Mesenchymal stem cell (in vitro differentiated cells and primary cell): ENCODE measurements at regions not wholly inside any gene's neighbourhood (a gene's known extent, or its start where the extent isn't known, plus 50 kb on each side); places are given as distances from the start of the nearest gene placed in this dataset.

ENCODE experiments used
- DNase-seq: peaks from one replicate; pipeline ENCODE4 v3.0.0-alpha.2; 2013
- H2AFZ ChIP-seq: one replicate; pipeline ENCODE4 v1.6.1; 2013; ENCODE audit warnings: low read depth, mild to moderate bottlenecking, control low read depth, inconsistent platforms, low read length, moderate library complexity
- H2AK5ac ChIP-seq: 2 replicates; pipeline ENCODE4 v1.6.1; 2013; ENCODE audit warnings: low read length, moderate library complexity, mild to moderate bottlenecking, inconsistent platforms; ENCODE audit not compliant: severe bottlenecking
- H2BK120ac ChIP-seq: one replicate; pipeline ENCODE4 v1.6.1; 2013; ENCODE audit warnings: low read depth, mild to moderate bottlenecking, inconsistent platforms, low read length, moderate library complexity
- H2BK12ac ChIP-seq, 2 experiments: one replicate each; pipeline ENCODE4 v1.6.1; 2013; ENCODE audit warnings: inconsistent platforms in 2 of 2, low read length in 2 of 2, mild to moderate bottlenecking in 2 of 2, moderate library complexity in 2 of 2, control low read depth in 1 of 2
- H2BK15ac ChIP-seq: one replicate; pipeline ENCODE4 v1.6.1; 2013; ENCODE audit warnings: mild to moderate bottlenecking, low read depth, inconsistent platforms; ENCODE audit not compliant: poor library complexity, severe bottlenecking
- H2BK5ac ChIP-seq: 2 replicates; pipeline ENCODE4 v1.6.1; 2013; ENCODE audit warnings: low read depth, mild to moderate bottlenecking, low read length, control low read depth, inconsistent platforms; ENCODE audit not compliant: poor library complexity, severe bottlenecking
- H3K14ac ChIP-seq, 2 experiments: one replicate each; pipeline ENCODE4 v1.6.1; 2013; ENCODE audit warnings: inconsistent platforms in 2 of 2, low read length in 2 of 2, control low read depth in 1 of 2, mild to moderate bottlenecking in 1 of 2, moderate library complexity in 1 of 2
- H3K18ac ChIP-seq, 2 experiments: one replicate each; pipeline ENCODE4 v1.6.1; 2013; ENCODE audit warnings: inconsistent platforms in 2 of 2, low read length in 2 of 2, control low read depth in 1 of 2, low read depth in 1 of 2, mild to moderate bottlenecking in 1 of 2
- H3K23ac ChIP-seq, 2 experiments: one replicate each; pipeline ENCODE4 v1.6.1; 2013; ENCODE audit warnings: inconsistent platforms in 2 of 2, low read length in 2 of 2, mild to moderate bottlenecking in 2 of 2, moderate library complexity in 2 of 2, control low read depth in 1 of 2
- H3K27ac ChIP-seq: 2 replicates; pipeline ENCODE4 v1.5.1; 2013; ENCODE audit warnings: mild to moderate bottlenecking, moderate library complexity, low read length, control low read depth, inconsistent platforms; ENCODE audit not compliant: poor library complexity, severe bottlenecking
- H3K27me3 ChIP-seq, 2 experiments: 2 replicates each; pipeline versions ENCODE4 v1.6.1 to v1.7.0; 2013; ENCODE audit warnings: low read length in 2 of 2, mild to moderate bottlenecking in 2 of 2, moderate library complexity in 2 of 2, control low read depth in 1 of 2, inconsistent platforms in 1 of 2; ENCODE audit not compliant: control insufficient read depth in 1 of 2, insufficient read depth in 1 of 2
- H3K36me3 ChIP-seq, 2 experiments: 2 replicates each; pipeline versions ENCODE4 v1.6.1 to v1.7.0; 2013; ENCODE audit warnings: low read length in 2 of 2, control low read depth in 1 of 2, inconsistent platforms in 1 of 2, low read depth in 1 of 2, mild to moderate bottlenecking in 1 of 2; ENCODE audit not compliant: insufficient read depth in 2 of 2, control insufficient read depth in 1 of 2
- H3K4ac ChIP-seq, 2 experiments: one replicate each; pipeline ENCODE4 v1.6.1; 2013; ENCODE audit warnings: inconsistent platforms in 2 of 2, low read length in 2 of 2, mild to moderate bottlenecking in 2 of 2, moderate library complexity in 2 of 2, control low read depth in 1 of 2, low read depth in 1 of 2
- H3K4me1 ChIP-seq: 2 replicates; pipeline ENCODE4 v1.6.1; 2013; ENCODE audit warnings: low read depth, low read length, control low read depth; ENCODE audit not compliant: control insufficient read depth, insufficient read depth
- H3K4me2 ChIP-seq: 2 replicates; pipeline ENCODE4 v1.6.1; 2013; ENCODE audit warnings: low read length, mild to moderate bottlenecking, inconsistent platforms; ENCODE audit not compliant: poor library complexity, severe bottlenecking
- H3K4me3 ChIP-seq, 2 experiments: 2 replicates each; pipeline versions ENCODE4 v1.5.1 to v1.7.0; 2013; ENCODE audit warnings: low read length in 2 of 2, mild to moderate bottlenecking in 2 of 2, control low read depth in 1 of 2, low read depth in 1 of 2; ENCODE audit not compliant: insufficient read depth in 1 of 2
- H3K79me1 ChIP-seq: replicated peaks from 2 replicates; pipeline ENCODE4 v1.6.1; 2013; ENCODE audit warnings: mild to moderate bottlenecking, control low read depth, low read length, inconsistent platforms; ENCODE audit not compliant: poor library complexity, severe bottlenecking
- H3K9ac ChIP-seq: 2 replicates; pipeline ENCODE4 v1.7.0; 2013; ENCODE audit warnings: mild to moderate bottlenecking, low read length, moderate library complexity
- H3K9me3 ChIP-seq: 2 replicates; pipeline ENCODE4 v1.7.0; 2013; ENCODE audit warnings: mild to moderate bottlenecking, low read length; ENCODE audit not compliant: control insufficient read depth
- H4K8ac ChIP-seq: one replicate; pipeline ENCODE4 v1.6.1; 2013; ENCODE audit warnings: inconsistent platforms, mild to moderate bottlenecking, low read length, moderate library complexity
- H4K91ac ChIP-seq: one replicate; pipeline ENCODE4 v1.6.1; 2013; ENCODE audit warnings: mild to moderate bottlenecking, low read length, inconsistent platforms
- WGBS: methylation state at CpG from one replicate; pipeline ENCODE4 v1.1.7; 2013; ENCODE audit warnings: mixed read lengths; 5-methylcytosine and 5-hydroxymethylcytosine counted together

- no peak overlapping the region for H3K4ac ChIP-seq
- H3K18ac ChIP-seq: no peak overlapping the region
- H4K91ac ChIP-seq: no peak overlapping the region
- 55% methylated on average over 1 of the region's 2 CpGs for WGBS
- H3K9ac ChIP-seq: no peak overlapping the region
- no peak for DNase-seq
- no peaks in the 10 kb centered on the region for H3K9me3 ChIP-seq
- no peak overlapping the region for H2AK5ac ChIP-seq
- H2BK15ac ChIP-seq: no peak overlapping the region
- no peaks in the 10 kb centered on the region for H3K36me3 ChIP-seq
- peaks cover 0 to 59% of the 10 kb centered on the region in 2 experiments for H3K27me3 ChIP-seq
- H3K4me3 ChIP-seq: no peak overlapping the region
- H2AFZ ChIP-seq: no peak overlapping the region
- H3K14ac ChIP-seq: no peak overlapping the region
- H2BK5ac ChIP-seq: no peak overlapping the region
- H2BK12ac ChIP-seq: no peak overlapping the region
- H3K23ac ChIP-seq: no peak overlapping the region
- no peak overlapping the region for H2BK120ac ChIP-seq
- no peak overlapping the region for H4K8ac ChIP-seq
- no peaks in the 10 kb centered on the region for H3K79me1 ChIP-seq
- H3K4me1 ChIP-seq: no peaks in the 10 kb centered on the region
- H3K27ac ChIP-seq: no peak overlapping the region
- H3K4me2 ChIP-seq: no peak overlapping the region
Observed at GRCh38 chrX:110983024-110983423, 113.0 kb upstream of the PAK3 start.

DNA sequence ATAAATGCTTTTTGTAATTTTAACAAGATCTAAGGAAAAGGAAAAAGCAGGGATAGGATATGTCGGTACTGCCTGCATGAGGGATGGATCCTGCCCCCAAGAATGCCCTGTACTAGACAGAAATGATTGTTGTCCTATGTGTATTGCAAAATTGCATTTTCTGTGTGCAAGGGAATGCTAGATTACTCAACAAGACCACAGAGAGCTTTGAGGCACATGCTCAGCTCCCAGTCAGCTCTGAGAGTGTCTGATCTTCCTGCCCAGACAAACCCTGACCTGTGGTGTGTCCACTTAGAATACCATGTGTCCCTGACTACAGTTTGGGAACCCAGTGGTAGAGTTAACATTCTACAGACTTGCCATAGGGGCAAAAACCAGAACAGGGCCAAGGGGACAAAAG is 129.2 kb upstream of the PAK3 start:
- H3K14ac ChIP-seq: no peak overlapping the region
- no peak overlapping the region for H3K23ac ChIP-seq
- no peak overlapping the region for H3K18ac ChIP-seq
- no peak overlapping the region for H2BK5ac ChIP-seq
- no peak overlapping the region for H3K4ac ChIP-seq
- no peak overlapping the region for H2BK120ac ChIP-seq
- 86% methylated on average over 1 of the region's 1 CpG for WGBS
- H3K27me3 ChIP-seq: peaks cover 0 to 25% of the 10 kb centered on the region in 2 experiments
- H4K91ac ChIP-seq: no peak overlapping the region
- H3K9ac ChIP-seq: no peak overlapping the region
- H2BK15ac ChIP-seq: no peak overlapping the region
- no peaks in the 10 kb centered on the region for H3K4me1 ChIP-seq
- H4K8ac ChIP-seq: no peak overlapping the region
- no peak overlapping the region for H2BK12ac ChIP-seq
- H3K27ac ChIP-seq: no peak overlapping the region
- no peak overlapping the region for H3K4me3 ChIP-seq
- DNase-seq: peak; percentile 1
- H3K9me3 ChIP-seq: no peaks in the 10 kb centered on the region
- no peaks in the 10 kb centered on the region for H3K79me1 ChIP-seq
- no peak overlapping the region for H2AK5ac ChIP-seq
- H3K4me2 ChIP-seq: no peak overlapping the region
- H2AFZ ChIP-seq: no peak overlapping the region
- no peaks in the 10 kb centered on the region for H3K36me3 ChIP-seq

- Histone ChIP-seq H2AK5ac (no peak overlapping the region), H3K9me3 (no peaks in the 10 kb centered on the region), H2BK15ac (no peak overlapping the region), H3K18ac (no peak overlapping the region), H4K8ac (no peak overlapping the region), H2BK5ac (no peak overlapping the region), H3K14ac (no peak overlapping the region), H3K79me1 (no peaks in the 10 kb centered on the region), H3K4ac (no peak overlapping the region), H2BK120ac (no peak overlapping the region), H3K27ac (no peak overlapping the region), H3K4me2 (no peak overlapping the region), H3K9ac (no peak overlapping the region), H3K23ac (no peak overlapping the region), H3K4me3 (no peak overlapping the region), H3K36me3 (no peaks in the 10 kb centered on the region), H3K27me3 (peaks cover 0 to 25% of the 10 kb centered on the region in 2 experiments), H3K4me1 (no peaks in the 10 kb centered on the region), H2BK12ac (no peak overlapping the region), H2AFZ (no peak overlapping the region), H4K91ac (no peak overlapping the region)
- DNase-seq: no peak
- WGBS: no CpG with 5 or more reads among the region's 1 CpG
Observed at GRCh38 chrX:110966091-110966454, 129.9 kb upstream of the PAK3 start.

GRCh38 chrX:110965409-110966090 is 130.4 kb upstream of the PAK3 start:
- no peak overlapping the region for H2AFZ ChIP-seq
- no peak overlapping the region for H3K4me2 ChIP-seq
- no peak overlapping the region for H2BK12ac ChIP-seq
- no peaks in the 10 kb centered on the region for H3K9me3 ChIP-seq
- H3K36me3 ChIP-seq: no peaks in the 10 kb centered on the region
- no peak overlapping the region for H4K91ac ChIP-seq
- no peak overlapping the region for H3K23ac ChIP-seq
- no peak for DNase-seq
- H2BK120ac ChIP-seq: no peak overlapping the region
- H3K79me1 ChIP-seq: no peaks in the 10 kb centered on the region
- 77% methylated on average over 4 of the region's 4 CpGs for WGBS
- no peak overlapping the region for H3K9ac ChIP-seq
- no peak overlapping the region for H2AK5ac ChIP-seq
- H2BK5ac ChIP-seq: no peak overlapping the region
- peaks cover 0 to 23% of the 10 kb centered on the region in 2 experiments for H3K27me3 ChIP-seq
- no peak overlapping the region for H3K14ac ChIP-seq
- H3K4ac ChIP-seq: no peak overlapping the region
- H3K18ac ChIP-seq: no peak overlapping the region
- H2BK15ac ChIP-seq: no peak overlapping the region
- H3K4me1 ChIP-seq: no peaks in the 10 kb centered on the region
- no peak overlapping the region for H3K27ac ChIP-seq
- no peak overlapping the region for H4K8ac ChIP-seq
- no peak overlapping the region for H3K4me3 ChIP-seq
